ENCODE measurements at regions not wholly inside any gene's neighbourhood (a gene's known extent, or its start where the extent isn't known, plus 50 kb on each side); places are given as distances from the start of the nearest gene placed in this dataset.
"Not testable (repeated sequence)": the region's sequence is repeated elsewhere in the genome, so short reads cannot be mapped to it uniquely, and the experiment has no call there.

- POLR2A ChIA-PET; CTCF ChIA-PET; DNase-seq (ENCODE audit: extremely low spot score): not testable (repeated sequence)
These were observed 144.9 kb upstream of the ZNF469 start for GRCh38 chr16:88237761-88238415.

GRCh38 chr16:88238732-88239274, 144.0 kb upstream of the ZNF469 start:
- CTCF ChIA-PET, POLR2A ChIA-PET: not testable (repeated sequence)
- peak; percentile 30 for DNase-seq (ENCODE audit: extremely low spot score)

GRCh38 chr16:88240118-88240517, 142.6 kb upstream of the ZNF469 start:
- DNase-seq (ENCODE audit: extremely low spot score); POLR2A ChIA-PET; CTCF ChIA-PET: not testable (repeated sequence)

DNA sequence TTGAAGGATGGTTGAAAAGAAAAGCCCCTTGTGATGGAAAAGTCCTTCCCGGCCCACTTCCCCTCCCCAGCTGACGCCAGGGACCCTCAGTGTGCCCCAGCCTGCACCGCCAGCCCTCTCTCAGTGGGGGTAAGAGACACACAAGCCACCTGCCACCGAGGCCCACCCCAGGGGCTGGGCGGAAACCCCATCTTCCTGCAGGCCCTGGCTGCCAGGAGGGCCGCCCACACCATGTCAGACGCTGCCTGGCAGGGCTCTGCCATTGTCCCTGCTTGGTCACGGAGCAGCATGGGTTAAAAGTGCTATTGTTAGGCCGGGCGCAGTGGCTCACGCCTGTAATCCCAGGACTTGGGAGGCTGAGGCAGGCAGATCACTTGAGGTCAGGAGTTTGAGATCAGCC, 142.0 kb upstream of the ZNF469 start:
- DNase-seq (ENCODE audit: extremely low spot score); CTCF ChIA-PET; POLR2A ChIA-PET: not testable (repeated sequence)

DNA sequence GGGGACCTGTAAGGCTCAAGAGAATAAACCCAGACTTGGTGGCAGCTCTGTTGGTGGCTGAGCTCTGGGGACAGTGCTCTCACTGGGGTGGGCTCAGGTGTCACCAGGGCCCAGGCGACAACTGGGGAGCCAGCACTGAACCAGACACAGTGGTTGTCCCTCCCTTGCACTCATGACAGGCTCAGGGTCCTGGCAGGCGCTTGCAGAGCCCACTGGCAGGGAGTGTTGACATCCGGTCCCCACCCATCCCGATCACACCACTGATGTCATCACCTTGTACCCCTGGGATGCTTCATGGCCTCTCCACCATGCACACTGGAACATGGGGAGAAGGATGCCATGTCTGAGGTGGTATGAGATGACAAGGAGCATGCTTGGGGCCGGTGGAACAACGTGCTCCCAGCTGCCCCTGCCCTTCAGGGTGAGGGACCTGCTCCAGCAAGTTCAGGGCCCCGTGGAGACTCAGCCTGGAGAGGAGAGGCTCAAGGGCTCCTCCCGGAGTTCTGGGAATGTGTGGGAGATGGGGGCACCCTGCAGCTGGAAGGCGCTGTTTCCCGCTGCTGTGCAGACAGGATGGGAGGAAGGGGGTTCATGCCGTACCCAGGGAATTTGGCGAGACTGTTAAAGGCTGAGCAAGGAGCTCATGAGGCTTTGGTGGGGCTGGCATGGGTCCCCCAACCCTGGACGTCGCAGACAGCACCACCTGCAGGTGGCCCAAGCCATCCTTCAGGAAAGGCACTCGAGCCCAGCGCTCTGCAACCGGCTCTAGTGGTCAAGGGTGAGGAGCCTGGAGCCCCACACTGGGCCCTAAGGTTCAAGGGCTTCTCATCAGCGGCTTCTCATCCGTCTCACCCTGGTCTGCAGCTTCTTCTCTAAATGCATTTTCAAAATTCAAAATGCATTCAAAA, 141.1 kb upstream of the ZNF469 start:
- POLR2A ChIA-PET; CTCF ChIA-PET; DNase-seq (ENCODE audit: extremely low spot score): not testable (repeated sequence)

DNA sequence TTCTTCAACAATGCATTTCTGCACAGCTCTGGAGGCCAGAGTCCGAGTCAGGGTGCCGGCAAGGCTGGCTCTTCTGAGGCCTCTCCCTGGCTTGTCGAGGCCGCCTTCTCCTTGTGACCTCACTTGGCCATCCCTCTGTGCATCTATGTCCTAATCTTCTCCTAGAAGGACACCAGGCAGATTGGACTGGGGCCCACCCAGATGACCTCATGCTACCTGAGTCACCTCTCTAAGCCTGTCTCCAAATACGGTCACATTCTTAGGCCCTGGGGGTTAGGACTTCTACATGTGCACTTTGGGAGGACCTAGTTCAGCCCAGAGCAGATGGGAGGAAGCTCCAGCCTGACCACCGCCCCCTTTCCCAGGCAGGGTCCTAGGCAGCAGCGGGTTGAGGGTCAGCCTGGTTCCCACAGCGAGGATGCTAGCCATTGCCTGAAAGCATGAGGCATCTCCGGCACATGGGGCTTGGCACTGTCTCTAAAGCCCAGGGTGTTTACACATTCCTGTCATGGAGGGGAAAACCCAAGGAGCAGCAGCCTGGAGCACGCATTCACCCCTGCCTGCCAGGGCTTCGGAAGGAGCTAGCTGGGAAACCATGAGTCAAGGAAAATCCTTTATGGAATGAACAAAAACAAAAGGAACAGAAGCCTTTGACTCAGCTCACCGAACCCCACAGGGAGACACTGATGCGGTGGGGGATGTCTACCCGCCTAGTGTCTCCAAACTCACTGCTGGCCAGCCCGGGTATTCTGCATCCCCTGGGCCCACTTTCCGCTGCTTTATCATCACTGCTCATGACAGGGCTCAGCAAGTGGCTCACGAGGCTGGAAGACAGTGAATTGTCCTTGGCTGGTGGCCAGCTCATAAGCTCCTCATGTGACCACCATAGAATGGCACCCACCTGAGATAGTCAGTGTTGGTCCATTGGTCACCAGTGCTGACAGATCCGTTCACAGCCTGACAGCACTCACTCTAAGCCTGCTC, 140.2 kb upstream of the ZNF469 start:
- POLR2A ChIA-PET; DNase-seq (ENCODE audit: extremely low spot score); CTCF ChIA-PET: not testable (repeated sequence)

DNA sequence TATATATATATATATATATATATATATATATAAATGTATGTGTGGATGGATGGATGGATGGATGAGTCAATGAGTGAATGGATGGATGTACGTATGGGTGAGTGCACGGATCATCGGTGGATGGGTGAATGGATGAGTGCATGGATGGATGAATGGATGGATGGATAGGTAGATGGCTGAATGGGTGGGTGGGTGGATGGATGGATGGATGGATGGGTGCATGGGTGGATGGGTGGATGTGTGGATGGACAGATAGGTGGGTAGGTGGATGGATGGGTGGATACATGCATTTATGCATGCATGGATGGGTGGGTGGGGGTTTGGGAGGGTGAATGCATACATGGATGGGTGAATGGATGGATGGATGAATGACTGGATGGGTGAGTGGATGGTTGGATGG, 138.8 kb upstream of the ZNF469 start:
- CTCF ChIA-PET; DNase-seq (ENCODE audit: extremely low spot score); POLR2A ChIA-PET: not testable (repeated sequence)

- DNase-seq (ENCODE audit: extremely low spot score); CTCF ChIA-PET; POLR2A ChIA-PET: not testable (repeated sequence)
These were observed 137.3 kb upstream of the ZNF469 start for GRCh38 chr16:88245241-88246081.

GRCh38 chr16:88246955-88247582, 135.7 kb upstream of the ZNF469 start:
- POLR2A ChIA-PET; DNase-seq (ENCODE audit: extremely low spot score): not testable (repeated sequence)

DNA sequence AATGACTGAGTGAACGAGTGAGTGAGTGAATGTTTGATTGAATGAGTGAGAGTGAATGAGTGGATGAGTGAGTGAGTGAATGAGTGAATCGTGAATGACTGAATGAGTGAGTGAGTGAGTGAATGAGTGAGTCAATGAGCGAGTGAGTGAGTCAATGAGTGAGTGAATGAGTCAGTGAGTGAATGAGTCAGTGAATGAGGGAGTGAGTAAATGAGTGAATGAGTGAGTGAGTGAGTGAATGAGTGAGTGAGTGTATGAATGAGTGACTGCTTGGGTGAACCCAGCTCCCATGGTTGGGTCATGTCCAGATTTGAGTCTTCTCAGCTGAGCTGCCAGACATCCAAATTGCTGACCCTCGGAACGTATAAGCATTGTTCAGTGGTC, 135.2 kb upstream of the ZNF469 start:
- POLR2A ChIA-PET, CTCF ChIA-PET: not testable (repeated sequence)

More at GRCh38 chr16:88246955-88247582, 135.7 kb upstream of the ZNF469 start:
- CTCF ChIA-PET = not testable (repeated sequence)

DNA sequence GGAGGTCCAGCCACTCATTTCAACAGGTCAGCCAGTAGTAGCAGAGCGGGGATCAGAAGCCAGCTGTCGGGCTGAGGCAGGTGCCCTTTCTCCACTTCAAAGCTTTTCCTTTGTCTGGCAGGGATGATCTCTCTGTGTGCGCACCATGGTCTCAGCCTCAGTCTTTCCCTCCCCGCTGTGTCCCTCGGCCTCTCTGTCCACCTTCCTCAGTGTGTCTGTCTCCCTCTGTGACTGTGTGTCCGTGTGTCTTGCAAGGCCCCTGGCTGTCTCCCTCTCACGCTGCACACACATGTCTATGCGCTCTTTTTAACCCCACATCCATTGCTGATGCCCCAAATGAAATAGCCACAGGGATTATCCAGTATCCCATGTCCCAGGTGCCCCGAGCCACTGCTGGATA, 134.0 kb upstream of the ZNF469 start:
- POLR2A ChIA-PET, CTCF ChIA-PET: not testable (repeated sequence)

More for the DNA sequence above, 135.2 kb upstream of the ZNF469 start:
- DNase-seq (ENCODE audit: extremely low spot score) = not testable (repeated sequence)

GRCh38 chr16:88250381-88250780, 132.4 kb upstream of the ZNF469 start:
- CTCF ChIA-PET; DNase-seq (ENCODE audit: extremely low spot score); POLR2A ChIA-PET: not testable (repeated sequence)

More for the DNA sequence above, 134.0 kb upstream of the ZNF469 start:
- DNase-seq (ENCODE audit: extremely low spot score) = not testable (repeated sequence)

DNA sequence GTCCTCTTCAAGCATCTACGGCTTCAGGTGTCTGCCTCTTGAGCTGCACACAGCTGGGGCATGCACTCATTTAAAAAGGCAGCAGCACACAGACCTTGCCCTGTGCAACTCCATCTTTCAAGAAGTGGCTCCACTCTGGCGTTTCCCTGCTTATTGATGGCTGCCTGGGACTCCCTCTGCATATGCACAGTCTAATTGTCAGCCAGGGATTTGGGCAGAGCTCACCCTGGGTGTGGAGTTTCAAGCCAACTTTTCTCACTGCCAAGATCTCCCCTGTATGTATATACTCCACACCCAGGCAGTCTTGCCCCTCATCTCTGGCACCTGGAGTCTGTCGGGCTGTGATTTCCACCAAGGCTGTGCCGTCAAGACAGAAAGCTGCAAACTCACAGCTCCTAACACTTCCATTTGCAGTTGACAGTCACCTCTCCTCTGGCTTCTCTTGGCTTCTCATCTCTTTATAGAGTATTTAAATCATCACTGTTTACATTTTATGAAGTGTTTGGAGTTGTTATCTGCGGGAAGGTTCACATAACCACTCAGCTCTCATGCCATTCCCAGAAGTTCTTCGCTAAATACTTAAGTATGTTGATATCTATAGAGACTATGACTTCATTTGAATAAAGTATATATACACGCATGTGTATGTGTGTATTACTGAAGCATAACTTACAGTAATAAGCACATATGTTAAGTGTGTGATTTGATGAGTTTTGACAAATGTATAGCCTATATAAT, 130.5 kb upstream of the ZNF469 start:
- POLR2A ChIA-PET; CTCF ChIA-PET; DNase-seq (ENCODE audit: extremely low spot score): not testable (repeated sequence)

- CTCF ChIA-PET; DNase-seq (ENCODE audit: extremely low spot score); POLR2A ChIA-PET: not testable (repeated sequence)
These were observed 124.6 kb upstream of the ZNF469 start for GRCh38 chr16:88258141-88258540.

DNA sequence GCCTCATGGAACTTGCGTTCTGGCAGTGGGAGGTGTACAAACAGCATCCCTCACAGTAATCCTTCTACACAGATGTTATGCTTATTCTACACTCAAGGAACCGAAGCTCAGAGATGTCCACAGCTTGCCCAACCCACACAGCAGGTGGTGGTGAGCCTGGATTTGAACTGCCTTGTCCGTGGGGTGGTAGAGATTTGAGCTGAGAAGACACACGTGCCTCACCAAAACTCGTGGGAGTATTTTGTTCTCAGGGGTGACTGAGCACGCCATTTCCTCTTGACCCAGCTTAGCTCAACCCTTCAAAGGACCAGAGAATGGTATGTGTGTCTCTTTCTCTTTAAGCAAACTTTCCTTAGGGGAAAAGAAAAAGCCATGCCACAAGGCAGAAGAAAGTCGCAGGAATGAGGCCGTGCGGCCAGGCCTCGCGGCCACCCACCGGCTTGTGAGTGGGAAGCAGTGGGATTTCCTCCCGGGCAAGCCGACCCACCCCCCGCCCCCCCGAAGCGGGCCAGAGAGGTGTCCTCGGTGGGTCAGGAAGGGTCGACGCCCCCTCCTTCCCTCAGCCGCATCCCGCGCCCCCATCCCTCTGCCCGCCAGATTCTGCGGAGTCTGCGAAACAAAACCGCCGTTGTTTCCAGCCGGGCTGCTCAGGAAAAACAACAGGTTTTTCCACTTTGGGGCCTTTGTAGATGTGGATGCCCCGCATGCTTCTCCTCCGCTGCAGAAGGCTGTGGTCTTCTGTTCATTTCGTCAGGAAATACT, 123.8 kb upstream of the ZNF469 start:
- DNase-seq (ENCODE audit: extremely low spot score); POLR2A ChIA-PET: not testable (repeated sequence)

DNA sequence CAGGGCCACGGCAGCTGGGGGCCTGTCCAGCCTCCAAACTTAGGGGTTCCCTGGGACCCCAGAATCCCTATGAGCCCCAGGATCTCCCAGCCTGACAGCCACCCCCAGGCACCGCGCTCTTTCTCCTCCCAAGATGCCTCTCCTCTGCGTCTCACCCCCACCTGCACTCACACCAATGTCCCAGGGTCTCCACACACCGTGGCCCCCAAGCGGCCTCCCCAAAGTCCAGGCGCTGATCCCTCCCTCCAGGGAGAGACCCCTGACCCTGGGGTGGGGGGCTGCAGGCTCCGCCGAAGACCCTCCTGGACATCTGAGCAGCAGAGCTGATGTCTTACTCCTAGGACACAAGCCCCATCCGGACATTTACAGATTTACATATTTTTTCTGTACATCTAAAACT, 123.2 kb upstream of the ZNF469 start:
- CTCF ChIA-PET; DNase-seq (ENCODE audit: extremely low spot score); POLR2A ChIA-PET: not testable (repeated sequence)

More for the DNA sequence above, 123.8 kb upstream of the ZNF469 start:
- CTCF ChIA-PET = not testable (repeated sequence)
